RKO (cell line): ENCODE measurements at regions not wholly inside any gene's neighbourhood (a gene's known extent, or its start where the extent isn't known, plus 50 kb on each side); places are given as distances from the start of the nearest gene placed in this dataset.

ENCODE experiments used
- DNase-seq: peaks from one replicate; pipeline ENCODE4 v3.0.0-alpha.2; 2016; ENCODE audit warnings: low spot score

DNA sequence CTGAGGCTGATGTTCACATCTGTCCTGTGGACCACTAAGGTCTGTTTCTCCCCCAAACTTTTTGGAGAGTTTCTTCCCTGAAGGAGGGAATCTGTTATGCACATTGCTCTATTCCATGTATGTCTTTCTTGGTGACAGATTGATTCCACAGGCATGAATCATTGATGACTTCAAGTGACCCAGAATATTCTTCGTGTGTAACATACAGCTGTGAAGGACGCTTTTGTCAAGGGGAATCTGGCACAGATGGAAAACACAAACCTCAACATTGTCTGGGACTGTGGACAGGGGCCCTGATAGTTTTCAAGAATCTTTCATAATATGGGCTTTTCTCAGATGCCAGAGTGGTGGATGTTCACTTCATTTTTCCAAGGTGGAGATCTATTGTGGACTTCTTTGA, 223.1 kb upstream of the MAF start:
- no peak for DNase-seq

DNA sequence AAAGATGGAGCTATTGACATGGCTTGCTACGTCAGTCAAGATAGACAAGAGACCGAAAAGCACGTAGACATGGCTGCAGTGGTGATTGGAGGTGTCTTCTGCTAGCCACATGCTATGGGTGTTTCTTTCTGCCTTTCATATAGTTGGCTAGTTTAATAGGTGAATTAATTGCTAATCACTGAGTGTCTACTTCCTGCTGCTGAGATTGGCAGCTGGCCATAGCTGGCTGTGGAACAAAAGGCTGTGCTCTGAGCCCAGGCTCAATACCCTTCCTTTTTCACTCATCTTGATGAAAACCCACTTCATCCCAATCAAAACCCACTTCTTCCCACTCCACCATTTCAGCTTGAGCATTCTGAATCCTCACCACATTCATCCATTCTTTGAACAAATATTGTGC, 221.4 kb upstream of the MAF start:
- DNase-seq: no peak

DNA sequence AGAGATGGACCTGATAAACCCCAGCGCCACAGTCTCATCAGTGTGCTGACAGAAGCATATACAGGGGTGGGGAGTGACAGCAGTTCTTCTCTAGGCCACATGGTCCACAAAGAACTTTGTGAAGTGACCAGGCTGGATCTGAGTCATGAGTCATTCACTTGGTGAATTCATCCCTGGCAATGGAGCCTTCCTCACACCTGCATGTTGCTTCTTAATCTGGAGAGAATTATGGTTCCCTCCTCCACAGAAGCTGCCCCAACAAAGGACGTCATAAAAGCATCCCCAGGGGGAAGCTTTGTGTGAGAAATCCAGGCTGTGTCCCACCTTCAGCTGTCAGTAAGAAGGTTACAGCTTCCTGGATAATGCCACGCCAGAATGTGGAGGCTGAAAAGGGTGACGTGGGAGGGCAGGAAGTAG, 215.6 kb upstream of the MAF start:
- no peak for DNase-seq

DNA sequence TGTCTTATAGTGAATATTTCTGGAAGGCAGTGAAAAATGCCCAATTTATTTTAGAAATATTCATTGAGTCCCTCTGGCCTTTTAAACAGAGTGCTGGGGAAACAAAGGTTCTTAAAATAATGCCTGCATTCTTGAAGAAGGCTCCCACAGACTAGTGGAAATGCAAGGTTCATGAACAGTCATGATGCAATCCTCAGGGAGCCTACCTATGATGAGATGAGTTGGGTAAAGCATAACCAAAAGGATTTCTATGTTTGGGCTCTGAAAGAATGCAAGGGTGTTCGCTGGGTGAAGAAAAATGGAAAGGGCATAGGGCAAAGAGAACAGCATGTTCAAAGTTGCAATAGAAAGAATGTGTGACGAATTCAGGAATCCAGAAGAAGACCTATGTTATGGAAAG, 214.5 kb upstream of the MAF start:
- no peak for DNase-seq

DNA sequence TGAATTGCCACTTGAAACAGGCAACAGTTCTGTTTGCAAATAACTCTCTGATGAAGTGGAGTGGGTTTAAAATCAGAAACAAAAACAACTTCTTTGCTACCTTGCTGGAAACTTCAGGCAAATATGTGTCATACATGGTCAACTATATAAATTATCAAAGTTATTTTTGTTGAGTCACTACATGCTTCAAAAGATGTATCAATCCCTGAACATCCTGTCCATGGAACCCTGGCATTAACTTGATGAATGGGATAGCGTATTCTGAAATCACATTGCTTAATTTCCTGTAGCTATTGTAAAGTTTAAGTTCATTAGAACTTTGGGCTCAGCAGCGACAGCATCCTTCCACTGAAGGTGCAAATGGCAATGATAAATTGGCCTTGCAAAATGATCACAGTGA, 213.6 kb upstream of the MAF start:
- DNase-seq: no peak

DNA sequence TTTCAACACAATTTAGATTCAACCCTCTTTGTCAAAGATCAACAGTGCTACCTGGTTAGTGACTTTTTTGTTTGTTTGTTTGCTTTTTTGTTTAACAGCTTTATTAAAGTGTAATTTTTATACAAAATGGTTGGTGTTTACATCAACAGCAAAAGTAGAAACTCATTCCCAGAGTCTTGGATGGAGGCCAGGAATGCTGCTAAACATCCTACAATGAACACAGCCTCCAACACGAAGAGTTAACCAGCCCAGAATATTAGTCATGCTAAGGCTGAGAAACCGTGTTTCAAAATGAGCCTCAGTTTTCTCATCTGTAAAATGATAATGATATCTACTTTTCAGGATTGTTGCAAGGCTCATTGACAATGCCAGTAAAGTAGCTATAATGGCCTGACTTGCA, 211.0 kb upstream of the MAF start:
- no peak for DNase-seq

DNA sequence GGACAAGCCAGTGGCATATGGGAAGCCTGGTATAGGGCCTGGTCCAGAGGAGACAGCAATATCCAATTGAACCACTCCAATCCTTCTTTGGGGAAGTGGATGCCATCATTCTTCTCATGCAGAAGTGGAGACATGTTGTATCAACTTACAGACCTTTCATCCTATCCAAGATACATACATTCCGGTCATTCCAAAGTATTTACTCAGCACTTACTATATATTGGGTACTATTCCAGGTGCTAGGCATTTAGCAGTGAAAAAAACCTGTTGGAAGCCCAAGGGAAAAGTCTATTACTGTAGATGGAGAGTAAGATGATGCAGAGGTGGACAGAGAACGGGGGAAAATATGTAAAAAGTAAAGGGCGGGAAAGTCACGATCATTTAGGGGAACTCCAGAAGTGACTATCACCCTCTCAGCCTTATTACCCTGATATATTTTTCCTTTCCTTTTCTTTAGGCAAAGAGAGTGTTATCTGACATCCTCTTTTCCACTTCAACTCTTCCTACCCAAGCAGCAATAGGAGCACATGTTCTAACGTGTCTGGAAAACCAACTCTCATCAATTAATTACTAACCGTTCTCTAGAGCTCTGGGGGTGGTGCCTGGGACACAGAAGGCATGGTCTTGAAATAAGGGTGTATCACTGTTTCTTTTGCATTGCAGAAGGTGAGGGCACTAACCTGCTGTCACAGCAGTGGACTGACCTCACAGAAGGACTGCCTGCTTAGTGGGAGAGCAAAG, 210.1 kb upstream of the MAF start:
- DNase-seq: no peak

DNA sequence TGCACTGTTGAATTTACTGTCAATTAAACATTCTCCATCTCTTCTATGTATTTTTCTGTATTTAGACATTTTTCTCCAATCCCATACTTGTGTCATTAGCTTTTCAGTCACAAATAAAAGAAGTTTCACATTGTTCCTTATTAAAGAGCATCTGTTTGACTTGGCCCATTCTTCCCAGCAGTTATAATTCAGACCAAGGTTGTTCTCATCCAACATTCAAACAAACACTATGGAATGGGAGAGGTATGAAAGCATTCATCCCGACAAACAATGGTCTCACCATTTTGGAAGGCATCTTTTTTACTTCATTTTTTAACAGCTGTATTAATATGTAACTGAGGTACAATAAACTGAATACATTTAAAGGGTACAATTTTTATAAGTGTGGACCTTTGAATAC, 208.8 kb upstream of the MAF start:
- no peak for DNase-seq

DNA sequence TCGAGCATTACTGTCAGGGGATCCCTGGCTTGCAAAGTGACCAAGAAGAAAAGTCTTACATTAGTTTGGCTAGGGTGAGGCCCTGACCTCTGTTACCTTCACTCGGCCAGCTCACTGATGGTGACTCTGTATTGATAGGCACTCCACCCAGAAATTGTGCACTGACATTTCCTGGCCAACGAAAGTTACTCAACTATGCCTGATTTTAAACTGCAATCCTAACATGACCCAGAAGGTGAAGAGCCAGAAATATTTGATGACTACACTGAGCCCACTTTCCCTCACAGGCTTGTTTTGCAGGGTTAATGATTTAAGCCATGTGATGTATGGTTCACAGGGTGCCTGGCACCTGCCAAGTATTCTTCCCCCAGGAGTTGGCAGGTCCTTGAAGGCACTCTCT, 208.2 kb upstream of the MAF start:
- DNase-seq: no peak

DNA sequence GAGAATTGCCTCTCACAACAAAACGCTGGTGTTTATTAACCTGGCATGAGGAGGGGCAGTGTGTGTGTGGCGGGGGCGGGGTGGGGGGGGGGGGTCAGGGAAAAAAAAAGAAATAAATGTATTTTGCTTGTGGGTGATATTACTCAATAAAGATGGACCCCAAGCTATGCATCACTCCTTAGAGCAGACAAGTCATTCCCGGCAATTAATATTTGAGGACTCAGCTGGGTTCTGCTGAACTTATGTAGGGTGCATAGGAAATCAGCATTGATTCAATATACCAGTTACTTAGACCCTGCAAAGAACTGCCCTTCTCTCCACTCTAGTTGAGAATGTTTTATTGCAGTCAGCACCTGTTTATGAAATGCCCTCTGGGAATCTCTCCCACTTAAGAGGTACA, 206.2 kb upstream of the MAF start:
- DNase-seq: no peak

DNA sequence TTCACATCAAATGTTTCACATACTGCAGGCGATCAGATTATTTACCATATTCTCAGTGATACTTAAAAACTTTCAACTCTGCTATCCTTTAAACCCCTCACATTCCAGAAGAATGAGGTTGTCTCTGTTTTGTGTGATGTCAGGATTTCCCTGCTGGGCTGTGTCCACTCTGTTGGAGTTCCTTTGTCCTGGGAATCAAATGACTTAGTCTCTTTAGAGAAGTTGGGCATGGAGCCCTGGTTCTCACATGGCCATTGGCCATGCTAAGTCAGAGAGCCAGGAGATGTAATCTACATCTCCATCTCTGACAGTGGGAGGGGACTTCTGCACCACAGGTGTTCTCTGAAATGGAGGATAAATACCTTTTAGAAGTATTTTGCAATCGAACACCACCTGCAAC, 205.1 kb upstream of the MAF start:
- DNase-seq: no peak

DNA sequence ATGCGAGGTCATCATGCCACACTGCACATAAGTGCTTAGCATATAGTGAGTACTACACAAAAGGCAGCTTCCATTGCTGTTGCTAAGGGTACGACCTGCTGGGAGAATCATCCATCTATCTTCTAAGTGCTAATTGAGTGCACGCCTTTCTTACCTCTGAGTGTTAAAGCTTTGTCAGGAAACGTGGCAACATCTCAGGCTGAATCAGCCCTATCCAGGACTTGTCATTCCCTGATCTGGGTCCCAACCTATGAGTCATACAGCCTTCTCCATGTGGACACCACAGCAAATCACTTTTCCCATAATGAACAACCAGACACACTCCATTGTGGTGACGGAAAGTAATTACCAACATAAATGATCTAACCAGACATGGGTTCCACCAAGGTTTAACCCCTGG, 201.1 kb upstream of the MAF start:
- peak; percentile 22 for DNase-seq

DNA sequence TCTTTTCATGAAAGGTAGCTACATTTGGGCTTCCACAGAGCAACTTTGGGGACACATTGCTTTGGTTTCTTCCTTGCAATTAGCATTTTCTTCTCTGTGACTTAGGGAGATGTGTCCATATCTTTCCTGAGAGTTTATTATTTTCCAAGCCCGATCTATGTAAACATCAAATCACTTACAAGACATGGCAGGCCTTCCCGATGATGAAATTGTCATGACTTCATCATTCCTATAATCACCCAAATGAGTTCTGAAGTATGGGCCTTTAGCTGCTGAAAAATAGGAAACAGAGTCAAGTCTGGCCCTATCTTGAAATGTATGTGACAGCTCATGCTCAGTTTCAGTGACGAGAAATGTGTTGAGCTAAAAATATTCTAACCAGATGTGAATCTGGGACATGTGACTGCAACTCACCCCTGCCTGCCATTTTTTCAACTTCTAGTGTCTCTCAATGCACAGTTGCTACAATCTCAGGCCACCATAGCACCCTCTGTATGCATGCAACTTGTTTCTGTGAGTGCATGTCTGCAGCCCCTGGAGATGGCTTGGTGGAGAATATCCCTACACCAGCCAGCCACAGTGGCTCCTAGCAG, 199.6 kb upstream of the MAF start:
- no peak for DNase-seq

DNA sequence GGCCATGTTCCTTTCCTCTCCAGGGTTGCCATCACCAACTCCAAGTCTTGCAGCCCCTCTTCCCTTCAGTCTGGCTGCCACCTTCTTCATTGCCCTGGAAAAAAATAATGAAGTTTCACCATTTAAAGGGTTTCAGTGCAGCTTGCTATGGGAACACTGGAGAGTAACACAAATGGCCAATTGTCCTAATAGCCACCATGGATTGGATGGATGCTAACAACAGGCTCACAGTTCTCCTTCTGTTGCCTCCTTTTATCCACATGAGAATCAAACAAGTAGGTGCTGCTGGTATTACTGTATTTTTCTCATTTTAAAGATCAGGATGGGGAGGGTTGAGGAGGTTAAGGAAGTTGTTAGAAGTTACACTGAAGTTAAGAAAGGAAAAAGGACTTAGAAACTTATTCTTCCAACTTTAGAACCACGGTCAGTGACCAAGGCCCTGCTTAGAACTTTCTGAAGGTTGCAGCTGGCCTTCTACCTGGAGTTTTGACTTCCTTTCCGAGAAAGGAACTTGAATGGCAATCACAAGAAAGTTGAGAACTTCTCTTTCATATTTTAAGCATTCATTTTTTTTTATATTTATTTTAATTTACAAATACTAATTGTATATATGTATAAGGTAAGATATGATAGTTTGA, 198.0 kb upstream of the MAF start:
- DNase-seq: no peak

DNA sequence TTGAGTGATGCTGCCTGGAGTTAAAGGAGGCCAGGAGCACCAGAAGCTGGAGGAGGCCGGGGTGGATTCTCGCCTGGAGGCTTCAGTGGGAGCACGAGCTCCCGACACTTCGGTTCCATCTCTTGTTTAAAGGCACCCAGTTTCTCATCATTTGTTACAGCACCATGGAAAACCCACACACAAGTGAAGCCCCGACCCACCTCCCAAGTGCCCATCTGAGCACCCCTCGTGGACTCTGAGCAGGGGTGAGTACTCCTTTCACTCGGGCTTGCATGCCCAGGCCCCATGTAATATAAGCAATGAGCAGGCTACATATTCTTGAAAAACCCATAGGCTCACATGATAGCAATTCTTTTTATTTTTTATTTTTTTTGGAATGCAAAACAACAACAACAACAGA, 196.9 kb upstream of the MAF start:
- no peak for DNase-seq

DNA sequence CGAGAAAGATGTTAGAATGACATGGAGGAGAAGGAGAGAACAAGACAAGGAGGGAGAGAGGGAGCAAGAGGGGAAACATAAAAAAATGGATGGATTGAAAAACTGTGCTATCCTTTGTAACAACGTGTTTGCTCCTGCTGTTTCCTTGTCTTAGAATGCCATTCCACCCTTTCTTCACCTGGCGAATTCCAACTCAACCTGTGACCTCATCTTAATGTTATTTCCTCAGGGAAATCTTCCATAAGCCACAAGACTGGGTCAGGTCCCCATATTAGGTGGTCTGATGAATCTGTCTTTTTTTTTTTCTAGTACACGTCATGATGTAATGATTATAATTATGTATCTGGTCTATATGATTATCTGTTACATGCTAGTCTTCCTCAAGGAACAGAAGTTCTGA, 195.0 kb upstream of the MAF start:
- no peak for DNase-seq

DNA sequence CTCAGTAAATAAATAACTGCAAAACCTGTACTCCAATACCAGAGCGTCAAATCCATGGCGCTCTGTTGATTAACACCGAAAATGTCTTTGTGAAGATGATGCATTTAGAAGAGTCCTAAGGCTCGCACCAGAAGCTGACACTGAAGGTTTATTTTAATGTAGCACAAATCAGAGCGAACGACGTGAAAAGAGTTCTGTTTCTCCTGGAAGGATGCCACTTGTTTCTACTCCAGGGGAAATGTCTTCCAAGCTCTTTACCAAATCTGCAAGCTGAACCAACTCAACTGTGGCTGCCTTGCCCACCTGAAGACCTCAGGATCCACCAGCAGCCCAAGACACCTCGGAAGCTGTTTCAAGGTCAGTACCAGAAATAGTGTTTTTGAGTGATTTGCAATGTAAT, 194.4 kb upstream of the MAF start:
- no peak for DNase-seq

DNA sequence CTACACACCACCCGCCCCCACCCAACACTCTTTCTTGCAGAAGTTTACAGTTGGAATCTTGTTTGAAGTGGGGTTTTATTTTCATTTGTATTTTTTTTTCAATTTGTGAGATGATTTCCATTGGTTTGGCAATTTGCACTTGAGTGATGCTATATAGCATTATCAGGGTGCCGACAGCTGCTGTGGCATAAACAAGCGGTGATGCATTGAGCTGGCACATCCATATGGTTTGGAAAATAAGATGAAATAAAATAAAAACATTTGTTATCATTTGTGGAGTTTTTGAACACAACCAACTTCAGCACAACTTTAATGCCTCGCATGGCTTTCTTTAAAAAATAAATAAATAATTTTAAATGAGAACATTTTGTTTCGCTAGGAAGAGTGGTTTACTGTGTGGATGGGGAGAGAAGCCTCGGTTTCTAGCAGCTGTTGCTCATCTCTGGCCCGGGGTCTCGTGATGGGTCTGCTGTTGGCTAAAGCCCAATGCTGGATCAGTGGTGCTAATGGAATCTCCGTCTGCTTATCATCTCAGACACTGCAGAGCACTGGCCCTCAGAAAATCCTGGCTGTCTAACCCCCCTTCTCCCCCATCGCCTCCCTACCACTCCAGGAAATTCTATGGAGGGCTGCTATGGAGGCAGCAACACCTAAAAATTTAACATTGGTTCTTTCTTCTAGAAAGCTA, 192.3 kb upstream of the MAF start:
- DNase-seq: no peak

DNA sequence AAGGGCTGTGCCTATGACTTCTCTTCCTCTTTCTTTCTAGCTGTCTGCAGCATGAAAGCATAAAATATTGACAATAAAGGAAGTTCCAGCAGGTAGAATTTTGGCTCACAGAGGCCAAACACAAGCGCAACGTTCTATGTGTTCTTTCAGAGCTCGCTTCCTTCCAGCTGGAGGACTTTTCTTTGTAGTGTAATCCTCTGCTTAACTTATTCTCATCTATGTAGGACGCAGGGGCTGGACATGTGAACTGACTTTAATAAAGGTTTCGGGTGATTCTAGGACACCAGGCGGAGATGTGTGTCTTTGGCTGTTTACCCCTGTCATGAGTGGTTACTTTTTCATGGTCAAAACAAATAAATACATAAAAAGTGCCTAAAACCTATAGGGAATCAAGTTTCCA, 191.5 kb upstream of the MAF start:
- DNase-seq: no peak

DNA sequence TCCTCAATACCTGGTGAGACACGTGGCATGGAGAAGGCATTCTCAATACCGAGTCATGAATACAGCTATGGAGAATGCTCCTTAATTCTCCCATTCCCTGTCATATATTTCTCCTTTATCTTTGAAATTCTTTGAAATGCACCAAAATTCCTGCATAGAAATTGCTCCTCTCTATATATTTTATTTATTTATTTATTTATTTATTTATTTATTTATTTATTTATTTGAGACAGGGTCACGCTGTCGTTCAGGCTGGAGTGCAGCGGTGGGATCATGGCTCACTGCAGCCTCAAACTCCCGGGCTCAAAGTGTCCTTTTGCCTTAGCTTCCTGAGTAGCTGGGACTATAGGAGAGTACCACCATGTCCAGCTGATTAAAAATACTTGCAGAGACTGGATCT, 190.3 kb upstream of the MAF start:
- DNase-seq: no peak

DNA sequence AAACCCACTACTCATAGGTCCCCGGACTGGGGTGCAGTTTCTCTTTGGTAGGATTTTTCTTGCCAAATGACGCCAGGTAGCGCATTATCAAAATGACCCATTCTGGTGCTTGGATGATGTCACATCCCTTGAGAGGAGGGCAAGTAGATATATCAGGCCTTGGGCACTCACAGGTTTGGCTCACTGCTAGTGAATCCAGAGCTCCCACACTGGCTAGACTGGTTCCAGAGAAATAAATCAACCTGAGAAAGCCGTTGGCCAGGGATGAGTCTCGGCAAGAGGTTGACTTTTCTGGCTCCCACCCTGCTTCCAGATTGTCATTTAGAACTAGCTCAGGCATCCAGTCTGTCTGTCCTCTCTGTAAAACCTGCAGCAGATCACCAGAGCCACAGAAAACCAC, 188.4 kb upstream of the MAF start:
- DNase-seq: no peak

DNA sequence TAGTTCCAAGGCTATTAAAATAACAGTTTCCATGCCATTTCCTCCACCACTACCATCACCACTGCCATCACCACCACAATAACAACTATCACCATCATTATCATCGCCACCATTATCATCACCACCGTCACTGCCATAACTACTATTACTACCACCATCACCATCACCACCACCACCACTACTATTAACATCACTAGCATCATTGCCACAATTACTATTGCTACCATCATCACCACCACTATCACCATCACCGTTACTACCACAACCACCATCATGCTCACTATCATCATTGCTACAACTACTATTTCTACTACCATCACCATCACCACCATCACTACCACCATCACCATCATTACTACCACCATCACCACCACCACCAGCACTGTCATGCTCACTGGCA, 185.9 kb upstream of the MAF start:
- no peak for DNase-seq

DNA sequence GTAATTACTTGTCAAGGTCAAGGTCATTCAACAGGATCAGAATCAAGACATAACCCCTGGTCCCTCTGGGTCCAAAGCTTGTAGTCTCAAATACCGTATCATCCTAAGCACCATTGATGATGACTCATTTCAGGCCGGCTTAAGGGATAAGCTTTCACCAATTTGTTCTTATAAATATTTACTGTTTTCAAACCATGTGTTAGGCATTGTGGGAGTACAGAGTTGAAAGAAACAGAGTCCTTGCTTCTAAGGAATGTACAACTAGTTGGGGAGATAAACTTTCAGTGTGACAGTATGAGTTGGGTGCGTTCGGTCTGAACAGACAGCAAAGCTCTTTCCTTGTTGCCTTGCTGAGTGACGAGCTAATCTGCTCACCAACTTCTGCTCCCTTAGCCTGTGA, 183.5 kb upstream of the MAF start:
- DNase-seq: no peak
